Left renal pelvis (tissue), 4 donors: ENCODE measurements at regions not wholly inside any gene's neighbourhood (a gene's known extent, or its start where the extent isn't known, plus 50 kb on each side); places are given as distances from the start of the nearest gene placed in this dataset.
A peak's percentile ranks its signal among the peaks of the same experiment; 100 is the strongest.

Experiments used
- DNase-seq, 4 donors: peaks; one replicate each; pipeline ENCODE4 v3.0.0-alpha.2; 2013; ENCODE audit warnings: low read depth in 4 of 4, low spot score in 3 of 4

DNA sequence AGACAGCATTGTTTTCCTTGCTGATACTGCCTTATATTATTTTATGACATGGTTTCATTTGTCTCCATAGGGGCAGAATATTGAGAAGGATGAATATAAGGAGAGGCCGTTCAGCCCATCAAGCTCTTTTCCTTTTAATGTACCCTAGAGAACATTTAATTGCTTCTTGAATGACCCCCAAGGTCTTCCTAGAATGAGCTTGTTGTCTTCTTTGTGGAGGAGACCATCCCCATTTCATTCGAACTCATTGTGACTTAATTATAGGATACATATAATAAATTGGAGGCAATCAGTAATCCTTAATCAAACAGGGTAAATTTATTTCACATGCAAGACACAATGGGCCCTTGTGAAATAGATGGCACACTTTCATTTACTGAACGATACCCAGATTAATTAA lies 231.3 kb downstream of the MDFIC start:
- DNase-seq: no peak

DNA sequence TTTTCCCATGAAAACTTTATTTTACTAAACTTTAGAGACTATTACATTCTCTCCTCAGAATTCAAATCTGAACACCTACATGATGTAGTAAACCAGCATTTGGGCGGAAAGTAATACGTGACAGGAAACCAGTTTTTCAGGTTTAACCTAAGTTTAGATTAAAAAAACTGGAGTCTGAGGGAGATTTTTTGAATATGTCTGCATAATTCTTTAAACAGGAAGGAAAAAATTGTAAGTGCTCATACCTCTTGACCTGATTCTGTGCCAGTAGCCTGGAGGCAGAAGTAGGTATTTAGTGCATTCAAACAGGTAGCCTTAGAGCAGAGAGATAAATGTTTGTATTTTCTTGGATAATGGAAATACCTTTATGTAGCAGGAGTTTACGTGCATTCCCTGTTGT lies 224.3 kb downstream of the MDFIC start:
- DNase-seq: peak; percentile 23 to 44 (median 36)

DNA sequence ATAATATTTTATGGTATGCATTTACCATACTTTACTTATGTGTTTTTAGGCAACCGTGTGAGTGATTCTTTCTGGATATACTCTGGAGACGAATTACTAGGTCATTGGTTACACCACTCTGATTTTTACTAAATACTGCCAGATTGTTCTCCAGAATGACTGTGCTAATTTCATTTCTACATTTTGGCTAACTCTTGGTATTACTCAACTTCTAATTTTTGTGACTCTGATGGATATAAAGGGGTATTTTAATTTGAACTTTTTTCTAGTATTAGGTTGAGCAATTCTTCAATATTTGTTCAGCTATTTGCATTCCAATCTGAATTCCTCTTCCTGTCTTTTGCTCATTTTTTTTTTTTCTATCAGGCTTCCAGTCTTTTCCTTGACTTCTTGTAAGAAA lies 223.6 kb downstream of the MDFIC start:
- no peak for DNase-seq

DNA sequence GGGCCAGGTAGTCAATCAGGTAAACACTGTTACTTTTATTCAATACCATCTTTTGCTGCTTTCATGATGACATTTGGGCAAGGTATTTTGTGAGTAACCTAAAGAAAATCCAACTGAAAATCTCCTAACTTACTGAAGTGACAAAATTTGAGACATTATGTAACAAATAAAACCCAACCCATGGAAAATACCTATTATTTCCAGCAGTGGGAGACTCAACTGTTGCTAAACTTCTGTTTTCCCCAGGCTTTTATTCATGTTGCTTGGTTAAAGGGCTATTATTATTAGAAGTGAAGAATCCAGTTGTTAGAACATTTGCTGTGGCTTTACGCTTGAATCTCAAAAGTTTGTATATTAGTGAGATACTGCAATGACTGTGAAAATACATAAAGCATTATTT lies 215.9 kb downstream of the MDFIC start:
- DNase-seq: no peak

DNA sequence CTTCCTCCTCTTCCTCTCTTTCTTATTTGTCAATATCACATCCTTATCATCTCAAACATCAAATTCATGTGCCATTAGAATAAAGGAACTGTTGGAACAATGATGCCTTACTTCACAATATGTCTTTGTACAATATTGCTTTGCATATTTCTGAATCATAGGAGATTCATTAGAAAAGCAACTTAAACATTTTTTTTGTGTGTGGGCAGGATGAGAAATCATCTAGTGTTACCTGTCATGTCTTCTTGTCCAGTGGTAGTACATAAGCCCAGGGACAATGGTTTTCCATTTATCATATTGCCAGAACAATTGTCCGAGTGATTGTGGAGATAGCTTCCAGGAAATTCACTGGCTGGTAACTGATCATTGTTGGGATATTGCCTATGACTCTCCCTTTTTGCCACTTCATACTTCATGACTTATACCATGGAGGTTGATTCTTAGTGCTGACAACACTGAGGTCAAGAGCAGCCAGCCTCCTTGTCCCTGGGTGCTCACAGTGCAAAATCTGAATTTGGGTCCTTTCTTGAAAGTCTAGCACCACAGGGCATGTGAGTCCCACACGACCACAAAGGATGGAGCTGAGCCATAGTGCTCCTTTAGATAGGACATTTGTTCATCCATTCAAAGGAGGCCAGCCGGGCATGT lies 215.0 kb downstream of the MDFIC start:
- DNase-seq: no peak

DNA sequence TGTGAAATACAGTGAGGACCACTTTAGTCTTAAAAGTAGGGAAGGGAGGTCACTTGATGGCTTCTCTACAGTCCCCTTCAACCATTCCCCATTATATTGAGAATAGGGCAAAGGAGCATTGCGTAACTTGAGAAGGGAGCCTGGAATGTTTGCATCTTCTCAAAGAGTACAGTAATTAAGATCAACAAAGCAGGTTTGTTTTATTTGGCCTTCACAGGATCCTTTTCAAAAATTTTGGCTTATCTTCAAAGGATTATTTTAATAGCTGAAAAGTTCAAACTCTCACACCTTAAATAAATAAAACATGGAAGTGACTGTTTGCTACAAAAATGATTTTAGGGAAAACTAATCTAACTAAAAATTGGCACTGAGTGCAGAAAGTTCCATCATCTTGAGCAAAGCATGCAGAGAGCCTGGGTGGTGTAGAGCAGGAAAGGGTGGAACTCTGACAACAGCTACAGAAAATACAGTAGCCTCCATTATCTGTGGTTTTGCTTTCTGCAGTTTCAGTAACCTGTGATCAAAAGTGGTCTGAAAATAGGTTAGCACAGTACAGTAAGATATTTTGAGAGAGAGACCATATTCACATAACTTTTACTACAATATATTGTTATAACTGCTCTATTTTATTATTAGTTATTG lies 214.0 kb downstream of the MDFIC start:
- no peak for DNase-seq

DNA sequence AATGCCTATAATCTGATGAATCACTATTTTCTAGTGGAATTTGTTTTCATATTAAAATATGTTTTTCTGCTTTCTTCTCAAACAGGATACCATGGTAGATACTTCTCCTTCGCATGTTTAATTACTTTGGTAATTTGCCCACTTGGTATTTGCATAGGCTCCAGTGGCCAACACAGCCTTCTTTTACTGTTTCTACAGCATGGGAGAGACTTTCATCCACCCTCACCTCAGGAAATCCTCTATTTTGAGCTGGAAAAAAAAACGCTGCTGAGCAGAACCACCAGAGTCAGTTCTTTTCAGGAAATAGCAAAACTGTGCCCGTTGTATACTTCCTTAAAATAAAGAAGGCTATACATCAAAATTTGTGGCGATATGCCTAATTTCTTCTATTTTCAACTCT lies 213.3 kb downstream of the MDFIC start:
- DNase-seq: no peak

DNA sequence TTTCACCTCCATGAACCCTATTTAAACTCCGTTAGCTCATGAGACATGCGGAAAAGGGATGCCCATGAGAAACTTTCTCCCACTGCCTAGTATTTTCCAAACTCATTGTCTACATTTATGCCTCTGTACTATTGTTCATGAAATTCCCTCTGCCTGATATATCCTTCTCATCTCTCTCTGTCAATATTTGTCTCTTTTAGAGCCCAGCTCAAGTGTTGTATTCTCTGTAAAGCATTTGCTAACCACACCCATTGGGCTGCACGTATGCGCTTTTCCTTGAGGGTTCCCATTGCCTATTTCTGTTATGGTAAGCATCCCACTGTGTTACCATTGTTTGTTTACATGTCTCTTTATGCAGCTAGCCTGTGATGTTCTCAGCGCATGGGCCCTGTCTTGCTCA lies 211.4 kb downstream of the MDFIC start:
- no peak for DNase-seq

DNA sequence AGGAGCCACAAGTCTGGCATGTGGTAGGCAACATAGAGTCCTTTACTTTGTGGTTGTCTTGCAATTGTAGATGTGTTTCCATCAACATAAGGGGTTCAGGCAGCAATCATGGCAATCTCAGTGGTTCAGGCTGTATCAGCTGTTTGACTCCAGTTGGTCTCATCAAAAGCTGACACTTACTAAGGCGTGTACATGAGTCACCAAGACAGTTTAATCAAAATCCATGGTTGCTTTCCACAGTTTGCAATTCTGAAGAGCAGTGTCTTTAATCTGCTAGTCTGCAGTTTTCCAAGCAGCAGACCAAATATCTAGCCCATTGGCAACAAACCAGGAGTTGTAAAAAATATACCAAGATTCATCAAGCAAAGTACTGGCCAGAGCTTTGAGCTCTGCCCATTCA lies 210.2 kb downstream of the MDFIC start:
- DNase-seq: no peak

DNA sequence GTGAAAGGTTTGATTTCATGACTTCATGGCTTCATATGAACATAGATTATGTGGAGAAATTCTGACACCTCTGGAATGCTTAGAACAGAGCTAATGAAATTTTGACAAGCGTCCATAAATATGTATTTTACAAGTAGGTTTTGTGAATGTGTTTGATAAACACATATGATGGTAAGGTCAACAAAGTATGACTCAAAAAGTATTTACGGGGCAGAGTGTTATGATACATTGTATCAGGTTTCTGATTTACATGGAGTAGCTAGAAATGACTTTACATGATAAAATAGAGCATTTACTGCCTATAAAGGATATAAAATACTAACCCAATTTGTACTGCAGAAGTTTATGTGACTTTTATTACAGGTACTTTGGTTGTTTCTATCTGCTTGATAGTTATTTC lies 206.3 kb downstream of the MDFIC start:
- no peak for DNase-seq

DNA sequence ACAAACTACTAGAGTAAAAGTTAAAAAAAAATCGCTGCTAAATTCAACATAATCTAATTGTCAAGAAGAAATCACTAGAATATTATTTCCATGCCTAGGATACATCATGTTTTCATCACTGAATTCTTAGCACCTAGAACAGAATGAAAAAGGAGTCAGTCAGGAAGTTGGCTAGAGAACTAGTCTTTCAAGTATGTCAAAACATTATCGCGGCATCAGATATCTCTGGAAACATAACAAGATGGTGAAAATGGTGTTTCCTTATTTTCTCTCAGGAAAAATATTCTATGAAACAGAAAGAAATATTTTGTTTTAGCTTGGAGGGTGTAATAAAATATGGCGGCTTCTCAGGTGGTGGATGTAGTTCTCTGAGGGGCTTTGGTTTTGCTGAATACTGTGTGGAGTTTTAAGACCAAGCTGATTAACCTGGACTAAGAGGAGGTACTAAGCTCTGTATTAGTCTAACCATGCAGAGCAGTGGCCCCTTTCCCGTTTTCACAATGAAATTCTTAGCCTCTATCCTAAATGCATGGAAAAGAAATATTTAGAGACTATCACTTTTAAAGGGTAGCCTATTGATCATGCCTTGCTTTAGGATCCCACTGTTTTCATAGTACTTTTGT lies 205.6 kb downstream of the MDFIC start:
- DNase-seq: no peak

DNA sequence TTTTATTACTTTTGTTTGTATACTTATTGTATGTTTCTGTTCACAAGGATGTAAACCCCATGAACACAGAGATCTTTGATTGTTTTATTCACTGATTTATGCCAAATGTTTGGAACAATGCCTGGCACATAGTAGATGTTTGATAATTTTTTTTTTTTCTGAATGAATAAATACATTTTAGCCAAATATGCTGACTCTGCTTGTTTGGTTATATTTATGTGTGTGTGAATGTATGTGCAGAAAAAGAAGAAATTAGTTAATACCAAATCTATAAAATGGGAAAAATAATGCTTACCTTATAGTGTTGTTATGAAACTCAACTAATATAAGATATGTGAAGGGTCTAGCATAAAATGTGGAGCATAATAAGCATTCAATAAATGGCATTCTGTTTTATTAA lies 203.9 kb downstream of the MDFIC start:
- DNase-seq: no peak

DNA sequence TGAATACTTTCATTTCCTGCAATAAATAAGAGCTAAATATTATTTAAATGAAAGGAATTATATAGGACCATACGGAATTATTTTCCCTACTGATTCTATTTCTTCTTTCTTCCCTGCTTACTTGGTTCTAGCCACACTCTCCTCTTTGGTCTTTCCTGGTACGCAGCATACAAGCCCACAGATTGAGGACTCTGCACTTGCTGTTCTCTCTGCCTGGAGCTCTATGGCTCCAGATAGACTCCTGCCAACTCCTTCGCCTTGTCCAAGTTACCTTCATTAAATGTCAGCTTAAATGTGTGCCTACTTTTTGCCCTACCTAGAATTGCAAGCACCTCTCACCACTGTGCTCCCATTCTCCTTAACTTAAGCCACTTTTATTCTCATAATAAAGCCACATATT lies 203.4 kb downstream of the MDFIC start:
- no peak for DNase-seq

DNA sequence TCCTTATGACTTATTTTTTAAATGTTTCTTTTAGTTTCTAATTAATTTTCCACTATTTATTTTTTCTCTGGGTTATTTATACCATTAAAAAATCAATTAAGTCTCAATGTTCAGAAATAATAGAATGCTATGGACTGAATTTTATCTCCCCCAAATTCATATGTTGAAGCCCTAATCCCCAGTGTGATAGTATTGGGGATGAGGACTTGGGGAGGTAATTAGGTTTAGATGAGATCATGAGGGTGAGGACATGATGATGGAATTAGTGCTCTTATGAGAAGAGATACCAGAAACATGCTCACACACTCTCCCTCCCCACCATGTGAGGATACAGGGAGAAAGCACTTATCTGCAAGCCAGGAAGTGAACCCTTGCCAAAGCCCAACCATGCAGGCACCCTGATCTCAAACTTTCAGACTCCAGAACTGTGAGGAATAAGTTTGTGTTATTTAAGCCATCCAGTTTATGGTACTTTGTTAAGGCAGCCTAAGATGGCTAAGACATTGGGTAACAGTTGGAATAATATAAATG lies 202.6 kb downstream of the MDFIC start:
- DNase-seq: no peak

DNA sequence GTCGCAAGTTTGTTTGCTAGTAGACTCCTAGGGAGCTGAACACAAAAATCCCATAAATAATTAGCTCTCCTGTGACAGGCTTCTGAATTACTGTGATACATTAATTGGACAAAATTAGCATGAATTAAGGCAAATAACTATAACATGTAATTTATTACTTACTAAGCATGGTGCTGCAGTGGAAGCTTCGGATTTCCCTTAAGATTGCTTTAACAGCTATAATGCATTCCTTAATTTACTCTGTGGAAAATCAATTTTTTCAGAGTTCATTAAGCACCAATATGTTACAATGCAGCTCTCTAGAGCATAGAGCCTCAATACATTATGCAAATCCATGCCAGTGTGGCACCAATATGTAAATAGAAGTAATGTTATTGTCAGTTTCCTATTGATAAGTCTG lies 201.5 kb downstream of the MDFIC start:
- DNase-seq: no peak

DNA sequence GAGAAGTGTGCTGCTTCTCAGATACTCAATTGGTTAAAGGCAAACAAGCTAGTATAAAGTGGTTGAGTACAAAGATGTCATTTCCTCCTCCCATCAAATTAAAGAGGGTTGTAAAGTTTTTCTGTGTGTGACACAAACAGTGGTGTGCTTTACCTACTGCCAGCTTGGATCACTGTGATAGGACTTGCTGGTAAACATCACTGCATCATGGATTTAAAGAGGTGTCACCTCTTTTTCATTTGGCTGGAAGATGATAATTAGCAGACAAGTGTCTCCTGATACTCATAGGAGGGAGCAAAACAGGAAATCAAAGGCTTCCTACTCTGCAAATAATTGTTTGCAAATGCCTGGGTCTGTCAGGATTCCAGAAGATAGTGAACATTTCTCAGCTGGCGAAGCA lies 200.5 kb downstream of the MDFIC start:
- no peak for DNase-seq

DNA sequence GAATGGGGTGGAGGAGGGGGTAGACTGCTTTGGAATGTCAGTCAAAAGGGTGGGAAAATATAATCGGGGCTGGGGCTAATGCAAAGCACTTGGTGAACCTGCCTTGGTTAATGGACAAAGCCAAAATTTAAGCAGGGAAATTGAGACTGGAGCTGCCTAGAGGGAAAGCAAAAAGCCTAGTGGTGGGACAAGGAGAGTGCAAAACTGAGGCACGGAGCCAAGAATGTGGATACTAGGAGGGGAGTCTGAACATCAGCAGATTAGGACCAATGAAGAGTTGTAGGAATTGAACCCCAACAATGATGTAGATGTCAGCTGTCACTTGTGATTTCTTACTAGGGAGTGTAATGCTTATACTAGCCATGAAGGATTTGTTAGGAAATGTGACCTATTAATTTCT lies 195.9 kb downstream of the MDFIC start:
- no peak for DNase-seq

DNA sequence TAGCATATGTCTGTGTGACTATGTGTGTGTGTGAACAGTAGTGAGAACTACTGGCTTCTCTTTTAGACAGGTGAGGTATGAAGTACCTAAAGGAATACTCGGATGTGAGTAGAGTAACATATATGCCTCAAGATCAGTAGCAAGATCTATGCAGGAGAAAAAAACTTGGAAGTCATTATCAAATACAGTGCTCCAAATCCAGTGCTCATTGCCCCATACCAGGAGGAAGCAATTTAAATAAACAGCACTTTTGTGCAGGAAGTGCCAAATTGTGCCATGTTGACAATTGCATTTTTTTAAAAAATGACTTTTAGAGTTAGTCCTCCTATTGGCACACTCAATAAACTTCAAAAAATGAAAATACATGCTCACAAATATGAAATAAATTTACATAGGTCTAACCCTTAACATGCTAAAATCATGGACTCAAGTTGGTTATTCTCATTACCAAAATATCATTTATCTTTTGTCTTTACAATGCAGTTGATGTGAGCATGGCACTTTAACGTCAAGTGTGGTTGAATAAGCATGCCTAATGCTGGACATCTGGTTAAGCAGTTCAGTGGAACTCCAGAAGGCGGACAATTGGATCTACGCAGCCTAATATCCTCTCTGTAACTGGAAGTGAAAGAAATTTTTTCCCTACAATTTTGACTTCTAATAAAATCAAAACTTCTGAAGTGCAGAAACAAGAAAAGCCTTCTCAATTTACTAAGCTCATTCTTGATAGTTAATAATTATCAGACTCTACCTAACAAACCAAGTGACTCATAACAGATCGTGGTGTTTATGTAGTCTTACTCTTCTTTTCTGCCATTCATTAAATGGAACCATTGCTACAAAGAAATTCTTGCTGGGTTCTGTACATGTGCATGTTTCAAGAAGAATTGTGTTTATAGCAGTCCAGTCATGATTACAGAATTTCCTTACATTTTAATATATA lies 195.2 kb downstream of the MDFIC start:
- DNase-seq: no peak

DNA sequence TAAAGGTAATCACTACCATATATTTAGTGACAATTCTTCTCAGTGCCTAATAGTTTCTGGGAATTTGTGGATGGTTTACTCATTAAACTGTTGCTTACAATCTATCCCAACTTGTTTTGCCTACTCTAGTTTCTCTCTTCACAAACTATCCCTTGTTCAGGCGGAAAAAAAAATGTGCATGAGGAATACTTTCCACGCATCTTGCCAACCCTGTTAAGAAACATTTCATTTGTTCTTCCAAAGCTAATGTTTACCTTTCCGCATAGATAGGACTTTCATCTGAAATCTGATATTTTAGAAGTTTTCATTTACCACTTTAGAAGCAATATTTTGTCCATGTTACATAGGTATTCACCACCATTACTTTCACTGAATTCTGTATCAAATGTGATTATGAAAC lies 191.9 kb downstream of the MDFIC start:
- DNase-seq: no peak

DNA sequence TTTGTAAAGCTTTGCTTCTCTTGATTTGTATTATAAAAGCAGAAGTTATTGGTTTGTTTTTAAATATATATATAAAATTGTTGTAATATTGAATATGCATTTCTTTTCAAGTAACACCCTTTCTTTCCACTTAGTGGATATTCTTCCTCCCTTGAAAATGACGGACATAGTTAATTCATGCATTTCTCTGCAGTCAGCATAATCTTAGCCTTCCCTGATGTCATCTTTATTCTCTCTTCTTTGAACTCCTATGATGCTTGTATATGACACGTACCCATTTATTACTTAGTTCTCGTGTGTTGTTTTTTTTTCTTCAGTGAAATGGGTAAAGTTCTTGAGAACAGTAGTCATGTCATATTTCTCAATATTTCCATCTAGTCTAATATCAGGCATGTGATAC lies 191.2 kb downstream of the MDFIC start:
- DNase-seq: no peak

DNA sequence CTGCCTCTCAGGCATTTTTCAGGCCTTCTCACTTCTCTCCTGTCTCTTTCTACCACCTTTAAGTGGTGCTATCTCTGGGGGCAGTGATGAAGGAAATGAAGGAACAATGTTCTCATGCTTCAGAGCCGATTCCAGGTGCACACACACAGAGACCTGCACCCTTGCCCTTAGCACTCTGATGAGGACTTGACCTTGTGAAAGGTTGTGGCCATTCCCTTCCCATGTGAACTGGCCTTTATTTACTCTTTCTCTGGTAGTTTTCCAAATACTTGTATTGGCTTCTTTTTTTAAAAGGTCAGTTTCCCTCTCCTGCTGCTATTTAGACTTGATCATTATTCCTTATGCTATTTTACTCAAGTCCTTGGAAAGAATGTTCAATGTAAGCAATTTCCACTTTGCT lies 188.6 kb downstream of the MDFIC start:
- no peak for DNase-seq
